HCT116 (cell line): ENCODE measurements at regions not wholly inside any gene's neighbourhood (a gene's known extent, or its start where the extent isn't known, plus 50 kb on each side); places are given as distances from the start of the nearest gene placed in this dataset.

Source experiments
- ATAC-seq: fragments of 200-7000 bp; cut with Tn5 transposase; 2 replicates; pipeline ENCODE4 v1.9.1; 2020; ENCODE audit warnings: mild to moderate bottlenecking, moderate library complexity
- BruUV-seq: library from RNA; stranded (reverse); fragments of 400-500 nt; replicated peaks from 2 replicates; lab custom pipeline; 2021; lab: Mats Ljungman, UMichigan
- CTCF ChIA-PET: fragments of 300-600 bp; sonication (Branson Sonifier 250); formaldehyde crosslinking; loops from one replicate; lab custom pipeline; 2021; ENCODE audit warnings: antibody characterized with exemption; lab: Charles Lee
- POLR2A ChIA-PET: fragments of 300-600, 350-600 bp; sonication (Branson Sonifier 250); formaldehyde crosslinking; loops from one replicate; lab custom pipeline; 2021; ENCODE audit warnings: antibody characterized with exemption; lab: Charles Lee
- RAD21 ChIA-PET, 2 experiments: fragments of 300-600 bp; sonication (Branson Sonifier 250); formaldehyde crosslinking; loops; one replicate each; lab custom pipeline; 2023; ENCODE audit warnings: low total read pairs in 2 of 2; ENCODE audit not compliant: uncharacterized antibody in 2 of 2, unreplicated experiment in 2 of 2, low non-redundant PET in 1 of 2; lab: Charles Lee
- DNase-seq: peaks from one replicate; pipeline ENCODE4 v3.0.0-alpha.2; 2010; ENCODE audit warnings: low read depth, low spot score
- H2AFZ ChIP-seq: fragments of 200-600 bp; shearing (Covaris generic), sonication (generic); 2 replicates; pipeline ENCODE4 v1.6.1; 2017; ENCODE audit warnings: low read depth, mixed run types, mixed read lengths, antibody characterized with exemption, low read length; ENCODE audit not compliant: poor library complexity, severe bottlenecking
- H3K27ac ChIP-seq: 2 replicates; pipeline ENCODE4 v1.5.1; 2012; ENCODE audit warnings: low read depth, low read length
- H3K27me3 ChIP-seq: fragments of 200-600 bp; sonication (generic); 2 replicates; pipeline ENCODE4 v1.6.1; 2016; ENCODE audit warnings: mixed run types, low read length, mixed read lengths; ENCODE audit not compliant: insufficient read depth
- H3K36me3 ChIP-seq, 2 experiments: fragments of 200-500 bp in 1 of 2; fragments of 200-600 bp in 1 of 2; sonication (Bioruptor generic) in 1 of 2; sonication (generic) in 1 of 2; 2 replicates each; pipeline versions ENCODE4 v1.5.1 to v1.6.1; 2014 to 2016; ENCODE audit warnings: low read length in 2 of 2, inconsistent platforms in 1 of 2, mixed read lengths in 1 of 2, mixed run types in 1 of 2; ENCODE audit not compliant: insufficient read depth in 2 of 2, control insufficient read depth in 1 of 2
- H3K4me1 ChIP-seq, 2 experiments: fragments of 200-600 bp in 1 of 2; sonication (generic) in 1 of 2; 2 replicates each; pipeline versions ENCODE4 v1.5.1 to v1.6.1; 2012 to 2017; ENCODE audit warnings: low read length in 2 of 2, inconsistent platforms in 1 of 2, mild to moderate bottlenecking in 1 of 2, mixed read lengths in 1 of 2, mixed run types in 1 of 2, moderate library complexity in 1 of 2; ENCODE audit not compliant: insufficient read depth in 2 of 2, control insufficient read depth in 1 of 2
- H3K4me2 ChIP-seq: fragments of 200-600 bp; sonication (generic); 2 replicates; pipeline ENCODE4 v1.6.1; 2017; ENCODE audit warnings: mixed run types, low read length, mixed read lengths
- H3K4me3 ChIP-seq, 2 experiments: fragments of 200-600 bp in 1 of 2; sonication (generic) in 1 of 2; replicated peaks in 1 of 2; 2 replicates each; pipeline ENCODE4 v1.5.1; 2011 to 2016; ENCODE audit warnings: low read length in 2 of 2, control low read depth in 1 of 2, low read depth in 1 of 2, mild to moderate bottlenecking in 1 of 2, mixed read lengths in 1 of 2, mixed run types in 1 of 2
- H3K79me2 ChIP-seq: fragments of 200-600 bp; sonication (generic); 2 replicates; pipeline ENCODE4 v1.6.1; 2017; ENCODE audit warnings: mild to moderate bottlenecking, mixed run types, low read length, moderate library complexity, mixed read lengths; ENCODE audit not compliant: insufficient read depth
- H3K9ac ChIP-seq: fragments of 200-600 bp; sonication (generic); 2 replicates; pipeline ENCODE4 v1.6.1; 2016; ENCODE audit warnings: low read length, mixed read lengths
- H3K9me2 ChIP-seq: fragments of 200-600 bp; sonication (generic), shearing (Covaris generic); 2 replicates; pipeline ENCODE4 v1.6.1; 2017; ENCODE audit warnings: mixed run types, mild to moderate bottlenecking, moderate library complexity; ENCODE audit not compliant: insufficient read depth
- H3K9me3 ChIP-seq, 2 experiments: fragments of 200-500 bp in 1 of 2; fragments of 200-600 bp in 1 of 2; sonication (Bioruptor generic) in 1 of 2; sonication (generic) in 1 of 2; 2 replicates each; pipeline ENCODE4 v1.6.1; 2014 to 2017; ENCODE audit warnings: low read length in 2 of 2, mixed read lengths in 2 of 2, inconsistent platforms in 1 of 2, low read depth in 1 of 2, mild to moderate bottlenecking in 1 of 2, mixed run types in 1 of 2, moderate library complexity in 1 of 2; ENCODE audit not compliant: control insufficient read depth in 1 of 2, insufficient read depth in 1 of 2
- H4K20me1 ChIP-seq: fragments of 200-600 bp; sonication (generic), shearing (Covaris generic); 2 replicates; pipeline ENCODE4 v1.6.1; 2017; ENCODE audit warnings: mixed run types, mild to moderate bottlenecking, moderate library complexity; ENCODE audit not compliant: insufficient read depth
- CBX3 ChIP-seq: IDR thresholded peaks from 2 replicates; pipeline ENCODE4 v1.6.1; 2012; ENCODE audit warnings: low read depth
- CEBPB ChIP-seq: IDR thresholded peaks from 2 replicates; pipeline ENCODE4 v1.6.1; 2012; ENCODE audit warnings: low read depth
- EGR1 ChIP-seq: IDR thresholded peaks from 2 replicates; pipeline ENCODE4 v1.6.1; 2012; ENCODE audit warnings: low read depth
- ELF1 ChIP-seq: IDR thresholded peaks from 2 replicates; pipeline ENCODE4 v1.6.1; 2012; ENCODE audit warnings: low read depth, borderline replicate concordance
- FOSL1 ChIP-seq: IDR thresholded peaks from 2 replicates; pipeline ENCODE4 v1.6.1; 2012; ENCODE audit warnings: low read depth
- POLR2A ChIP-seq: IDR thresholded peaks from 2 replicates; pipeline ENCODE4 v1.7.0; 2011; ENCODE audit warnings: borderline replicate concordance; ENCODE audit not compliant: insufficient read depth, insufficient read length; ENCODE audit errors: extremely low read depth
- RAD21 ChIP-seq: IDR thresholded peaks from 2 replicates; pipeline ENCODE4 v1.6.1; 2012; ENCODE audit warnings: low read depth, mild to moderate bottlenecking
- SIN3A ChIP-seq: IDR thresholded peaks from 2 replicates; pipeline ENCODE4 v1.6.1; 2012; ENCODE audit warnings: low read depth
- SRF ChIP-seq: IDR thresholded peaks from 2 replicates; pipeline ENCODE4 v1.6.1; 2012; ENCODE audit warnings: low read depth
- TCF7L2 ChIP-seq: IDR thresholded peaks from 2 replicates; pipeline ENCODE4 v1.7.0; 2011; ENCODE audit warnings: borderline replicate concordance, inconsistent platforms; ENCODE audit not compliant: insufficient read depth, insufficient read length; ENCODE audit errors: extremely low read depth
- ZFX ChIP-seq: fragments of 450-650 bp; IDR thresholded peaks from 2 replicates; pipeline ENCODE4 v1.6.1; 2017
- ZNF274 ChIP-seq: fragments of 200-500 bp; sonication (Bioruptor generic); IDR thresholded peaks from 2 replicates; pipeline ENCODE4 v1.6.1; 2014; ENCODE audit warnings: mild to moderate bottlenecking, low read depth, low read length, inconsistent platforms
- intact Hi-C: fragments of 100-400 bp; cut with micrococcal nuclease; formaldehyde crosslinking; loops from 2 replicates; pipeline ENCODE4 v1.10.0; 2022
- TF ChIP-seq, protein P1 (sequence below): IDR thresholded peaks from 2 replicates; pipeline ENCODE4 v1.6.1; 2012
- TF ChIP-seq, protein P2 (sequence below): IDR thresholded peaks from 2 replicates; pipeline ENCODE4 v1.6.1; 2011; ENCODE audit warnings: mild to moderate bottlenecking, low read length, moderate library complexity; ENCODE audit not compliant: insufficient replicate concordance; ENCODE audit errors: extremely low read depth
- TF ChIP-seq, protein P3 (sequence below), 3 experiments: fragments of 200-600 bp in 1 of 3; sonication (generic) in 1 of 3; IDR thresholded peaks in 2 of 3; conservative IDR thresholded peaks in 1 of 3; 2 replicates each; pipeline ENCODE4 v1.5.1; 2012 to 2017; ENCODE audit warnings: low read depth in 2 of 3, low read length in 2 of 3, antibody characterized with exemption in 1 of 3, borderline replicate concordance in 1 of 3, control low read depth in 1 of 3, mild to moderate bottlenecking in 1 of 3, mixed read lengths in 1 of 3, mixed run types in 1 of 3, moderate library complexity in 1 of 3; ENCODE audit not compliant: insufficient read depth in 1 of 3

DNA sequence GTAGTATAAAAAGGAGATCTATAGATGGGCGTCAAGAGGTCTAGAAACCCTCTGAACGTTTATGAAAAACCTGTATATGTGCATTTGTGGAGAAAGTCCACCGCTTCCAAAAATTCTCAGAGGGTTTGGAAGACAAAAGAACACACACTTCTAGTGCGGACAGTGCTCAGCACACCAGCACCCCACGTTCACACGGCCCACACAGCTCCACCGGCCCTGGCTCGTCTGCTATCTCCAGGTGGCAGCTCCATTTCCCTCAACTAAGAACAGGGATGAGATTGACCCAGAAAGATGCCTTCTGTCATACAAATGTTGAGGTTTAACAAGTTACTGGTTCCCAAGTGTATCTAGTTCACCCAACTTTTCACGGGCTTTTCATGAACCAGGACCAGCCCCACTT, 255.1 kb downstream of the NR2F1-AS1 start:
- H3K4me2 ChIP-seq = no peak overlapping the region
- no peak overlapping the region for H3K4me3 ChIP-seq
- no peaks in the 10 kb centered on the region for H3K9me2 ChIP-seq
- H3K4me1 ChIP-seq = no peaks in the 10 kb centered on the region
- no peaks in the 10 kb centered on the region for H3K36me3 ChIP-seq
- CTCF ChIA-PET = no interaction called here
- RAD21 ChIA-PET = no interaction called here
- POLR2A ChIA-PET = no interaction called here
- intact Hi-C loops = no loop called here
- no peak for TF ChIP-seq FOSL1
- TF ChIP-seq TCF7L2 = no peak
- no peak for TF ChIP-seq SIN3A
- no peak for TF ChIP-seq SRF
- no peak for TF ChIP-seq POLR2A
- no peak for TF ChIP-seq ZFX
- TF ChIP-seq CEBPB = no peak
- TF ChIP-seq, protein P1, sequence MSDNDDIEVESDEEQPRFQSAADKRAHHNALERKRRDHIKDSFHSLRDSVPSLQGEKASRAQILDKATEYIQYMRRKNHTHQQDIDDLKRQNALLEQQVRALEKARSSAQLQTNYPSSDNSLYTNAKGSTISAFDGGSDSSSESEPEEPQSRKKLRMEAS = no peak
- no peak for TF ChIP-seq EGR1
- no peak for TF ChIP-seq ZNF274
- TF ChIP-seq RAD21 = no peak
- TF ChIP-seq, all 23 proteins: peak for 0
- Histone ChIP-seq H3K79me2 (no peaks in the 10 kb centered on the region), H2AFZ (no peak overlapping the region), H3K9me3 (no peaks in the 10 kb centered on the region), H3K9ac (no peak overlapping the region), H3K27me3 (no peaks in the 10 kb centered on the region), H4K20me1 (no peaks in the 10 kb centered on the region), H3K27ac (no peak overlapping the region)
- BruUV-seq = no TSS peak
- DNase-seq (no peak), ATAC-seq (no peak)

DNA sequence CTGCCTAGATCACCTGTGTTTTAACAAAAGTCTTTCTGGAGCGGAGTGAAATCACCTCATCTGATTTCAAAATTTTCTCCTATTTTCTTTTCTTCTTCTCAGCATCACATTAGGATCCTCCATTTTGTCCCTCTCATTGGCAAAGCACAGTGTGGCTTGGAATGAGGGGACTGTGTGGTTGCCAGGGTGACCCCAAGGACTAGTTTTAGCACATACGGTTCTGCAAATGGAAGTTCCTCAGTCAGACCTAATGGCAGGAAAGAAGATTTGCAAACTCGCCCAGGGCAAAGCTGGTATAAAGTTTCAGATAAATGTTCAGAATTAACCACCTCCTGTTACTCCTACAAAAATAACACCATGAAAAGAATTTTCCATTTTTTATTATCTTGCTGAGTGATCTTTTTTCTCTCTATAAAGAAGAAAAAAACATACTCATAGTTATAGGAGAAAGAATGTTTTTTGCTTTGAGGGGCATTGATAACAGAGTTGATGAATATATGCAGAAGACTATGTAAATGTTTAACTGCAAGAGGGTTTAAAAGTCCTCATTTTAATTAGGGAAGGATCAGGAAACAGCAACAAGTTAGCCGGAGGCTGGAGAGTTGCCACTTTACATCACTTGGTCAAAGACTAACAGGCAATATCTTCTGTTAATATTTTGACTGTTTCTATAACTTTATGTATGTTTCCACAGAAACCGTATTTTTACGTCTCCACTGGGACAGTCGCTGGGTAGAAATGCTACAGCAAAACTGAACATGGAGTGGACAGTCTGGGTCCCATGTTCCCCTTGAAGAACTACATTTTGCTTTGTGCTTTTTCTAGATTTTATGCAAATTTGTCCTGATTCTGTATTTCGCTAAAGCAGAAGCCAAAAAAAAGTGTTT, 257.8 kb downstream of the NR2F1-AS1 start:
- RAD21 ChIA-PET = no interaction called here
- Histone ChIP-seq H3K4me2 (no peak overlapping the region), H3K36me3 (no peaks in the 10 kb centered on the region), H3K4me1 (no peaks in the 10 kb centered on the region), H3K9ac (no peak overlapping the region), H3K9me3 (no peaks in the 10 kb centered on the region), H2AFZ (peak overlapping the region; percentile 24), H4K20me1 (no peaks in the 10 kb centered on the region), H3K79me2 (no peaks in the 10 kb centered on the region), H3K27me3 (no peaks in the 10 kb centered on the region), H3K4me3 (no peak overlapping the region), H3K9me2 (no peaks in the 10 kb centered on the region), H3K27ac (no peak overlapping the region)
- no TSS peak for BruUV-seq
- TF ChIP-seq, protein P2, sequence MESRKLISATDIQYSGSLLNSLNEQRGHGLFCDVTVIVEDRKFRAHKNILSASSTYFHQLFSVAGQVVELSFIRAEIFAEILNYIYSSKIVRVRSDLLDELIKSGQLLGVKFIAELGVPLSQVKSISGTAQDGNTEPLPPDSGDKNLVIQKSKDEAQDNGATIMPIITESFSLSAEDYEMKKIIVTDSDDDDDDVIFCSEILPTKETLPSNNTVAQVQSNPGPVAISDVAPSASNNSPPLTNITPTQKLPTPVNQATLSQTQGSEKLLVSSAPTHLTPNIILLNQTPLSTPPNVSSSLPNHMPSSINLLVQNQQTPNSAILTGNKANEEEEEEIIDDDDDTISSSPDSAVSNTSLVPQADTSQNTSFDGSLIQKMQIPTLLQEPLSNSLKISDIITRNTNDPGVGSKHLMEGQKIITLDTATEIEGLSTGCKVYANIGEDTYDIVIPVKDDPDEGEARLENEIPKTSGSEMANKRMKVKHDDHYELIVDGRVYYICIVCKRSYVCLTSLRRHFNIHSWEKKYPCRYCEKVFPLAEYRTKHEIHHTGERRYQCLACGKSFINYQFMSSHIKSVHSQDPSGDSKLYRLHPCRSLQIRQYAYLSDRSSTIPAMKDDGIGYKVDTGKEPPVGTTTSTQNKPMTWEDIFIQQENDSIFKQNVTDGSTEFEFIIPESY = no peak
- no peak for TF ChIP-seq CBX3
- TF ChIP-seq POLR2A = no peak
- TF ChIP-seq, protein P3, sequence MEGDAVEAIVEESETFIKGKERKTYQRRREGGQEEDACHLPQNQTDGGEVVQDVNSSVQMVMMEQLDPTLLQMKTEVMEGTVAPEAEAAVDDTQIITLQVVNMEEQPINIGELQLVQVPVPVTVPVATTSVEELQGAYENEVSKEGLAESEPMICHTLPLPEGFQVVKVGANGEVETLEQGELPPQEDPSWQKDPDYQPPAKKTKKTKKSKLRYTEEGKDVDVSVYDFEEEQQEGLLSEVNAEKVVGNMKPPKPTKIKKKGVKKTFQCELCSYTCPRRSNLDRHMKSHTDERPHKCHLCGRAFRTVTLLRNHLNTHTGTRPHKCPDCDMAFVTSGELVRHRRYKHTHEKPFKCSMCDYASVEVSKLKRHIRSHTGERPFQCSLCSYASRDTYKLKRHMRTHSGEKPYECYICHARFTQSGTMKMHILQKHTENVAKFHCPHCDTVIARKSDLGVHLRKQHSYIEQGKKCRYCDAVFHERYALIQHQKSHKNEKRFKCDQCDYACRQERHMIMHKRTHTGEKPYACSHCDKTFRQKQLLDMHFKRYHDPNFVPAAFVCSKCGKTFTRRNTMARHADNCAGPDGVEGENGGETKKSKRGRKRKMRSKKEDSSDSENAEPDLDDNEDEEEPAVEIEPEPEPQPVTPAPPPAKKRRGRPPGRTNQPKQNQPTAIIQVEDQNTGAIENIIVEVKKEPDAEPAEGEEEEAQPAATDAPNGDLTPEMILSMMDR (IDR thresholded peaks at IDR 0.05 in 2 of 3, conservative IDR thresholded peaks at IDR 0.05 in 1 of 3; ENCODE audit: borderline replicate concordance in 1 of 3, insufficient read depth in 1 of 3, low read depth in 2 of 3, low read length in 2 of 3) = no peak
- TF ChIP-seq ZNF274 = no peak
- no peak for TF ChIP-seq CEBPB
- no peak for TF ChIP-seq RAD21
- no peak for TF ChIP-seq ELF1
- DNase-seq (no peak), ATAC-seq (no peak)
- CTCF ChIA-PET = no interaction called here
- POLR2A ChIA-PET = no interaction called here
- intact Hi-C loops = no loop called here
